ENCODE measurements at regions not wholly inside any gene's neighbourhood (a gene's known extent, or its start where the extent isn't known, plus 50 kb on each side); places are given as distances from the start of the nearest gene placed in this dataset.

DNA sequence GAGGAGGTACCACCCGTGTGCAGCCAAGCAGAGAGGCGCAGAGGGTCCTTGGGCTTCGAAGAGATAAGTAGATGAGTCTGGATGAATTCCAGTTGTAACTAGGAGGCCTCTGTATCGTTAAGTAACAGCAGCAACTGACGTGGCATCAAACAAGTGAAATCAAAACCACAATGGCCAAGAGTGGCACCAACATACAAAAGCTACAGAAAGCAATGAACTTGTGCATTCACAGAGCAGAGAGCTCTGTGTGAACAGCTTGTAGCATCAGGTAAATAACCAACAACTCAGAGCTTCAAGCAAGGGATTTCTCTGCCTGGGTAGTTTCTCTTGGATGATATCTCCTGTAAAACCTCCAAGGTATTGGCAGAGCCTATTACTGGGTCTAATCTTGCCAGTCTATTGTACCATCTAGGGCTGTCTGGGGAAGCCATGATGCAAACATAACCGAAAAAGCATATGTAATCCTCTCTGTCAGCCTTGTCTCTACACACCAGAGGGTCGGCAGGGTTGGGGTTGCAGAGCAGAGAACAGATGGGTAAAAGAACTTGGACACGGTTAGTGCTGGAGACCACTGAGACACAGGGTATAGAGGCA is 83.1 kb upstream of the USP47 start:
- no peak overlapping the region for H3K27ac ChIP-seq (ENCODE audit: low read depth in 2 of 2, low read length in 1 of 2)
- H3K4me3 ChIP-seq (ENCODE audit: low read depth in 1 of 2, low read length in 2 of 2): no peak overlapping the region
- H3K36me3 ChIP-seq (ENCODE audit: control insufficient read depth in 2 of 2, insufficient read depth in 2 of 2, low read length in 1 of 2): no peaks in the 10 kb centered on the region
- no peaks in the 10 kb centered on the region for H3K9me3 ChIP-seq (ENCODE audit: control insufficient read depth in 2 of 2, insufficient read depth in 1 of 2, low read depth in 1 of 2, low read length in 1 of 2)
- H3K4me1 ChIP-seq (ENCODE audit: control insufficient read depth in 2 of 2, insufficient read depth in 2 of 2, low read length in 1 of 2): no peaks in the 10 kb centered on the region
- no peaks in the 10 kb centered on the region for H3K27me3 ChIP-seq (ENCODE audit: control insufficient read depth in 1 of 2, insufficient read depth in 2 of 2, low read length in 2 of 2)
- WGBS, 2 donors: 84 to 88% methylated on average over 8 of the region's 8 CpGs

DNA sequence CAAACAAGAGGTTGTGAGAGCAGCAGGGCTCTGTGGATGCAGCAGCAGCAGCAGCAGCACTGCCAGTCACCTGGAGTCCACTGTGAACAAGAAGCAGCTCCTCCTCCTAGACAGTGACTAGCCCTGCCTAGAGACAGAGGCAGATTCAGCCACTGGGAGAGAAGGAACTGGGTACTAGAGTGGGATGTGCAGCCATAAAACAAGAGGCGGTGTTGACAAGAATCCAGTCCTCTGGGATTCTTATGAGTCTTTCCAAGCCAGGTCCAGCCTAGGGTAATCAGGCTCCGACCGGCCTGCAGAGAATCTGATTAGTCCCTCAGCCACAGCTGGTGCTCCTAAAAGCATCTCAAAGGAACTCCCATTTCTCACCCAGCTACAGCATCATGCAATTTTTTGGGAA is 83.9 kb upstream of the USP47 start:
- H3K36me3 ChIP-seq (ENCODE audit: control insufficient read depth in 2 of 2, insufficient read depth in 2 of 2, low read length in 1 of 2): no peaks in the 10 kb centered on the region
- H3K9me3 ChIP-seq (ENCODE audit: control insufficient read depth in 2 of 2, insufficient read depth in 1 of 2, low read depth in 1 of 2, low read length in 1 of 2): no peaks in the 10 kb centered on the region
- H3K4me1 ChIP-seq (ENCODE audit: control insufficient read depth in 2 of 2, insufficient read depth in 2 of 2, low read length in 1 of 2): no peaks in the 10 kb centered on the region
- H3K27ac ChIP-seq (ENCODE audit: low read depth in 2 of 2, low read length in 1 of 2): no peak overlapping the region
- 76 to 95% methylated on average over 3 of the region's 3 CpGs for WGBS, 2 donors
- H3K27me3 ChIP-seq (ENCODE audit: control insufficient read depth in 1 of 2, insufficient read depth in 2 of 2, low read length in 2 of 2): no peaks in the 10 kb centered on the region
- no peak overlapping the region for H3K4me3 ChIP-seq (ENCODE audit: low read depth in 1 of 2, low read length in 2 of 2)

DNA sequence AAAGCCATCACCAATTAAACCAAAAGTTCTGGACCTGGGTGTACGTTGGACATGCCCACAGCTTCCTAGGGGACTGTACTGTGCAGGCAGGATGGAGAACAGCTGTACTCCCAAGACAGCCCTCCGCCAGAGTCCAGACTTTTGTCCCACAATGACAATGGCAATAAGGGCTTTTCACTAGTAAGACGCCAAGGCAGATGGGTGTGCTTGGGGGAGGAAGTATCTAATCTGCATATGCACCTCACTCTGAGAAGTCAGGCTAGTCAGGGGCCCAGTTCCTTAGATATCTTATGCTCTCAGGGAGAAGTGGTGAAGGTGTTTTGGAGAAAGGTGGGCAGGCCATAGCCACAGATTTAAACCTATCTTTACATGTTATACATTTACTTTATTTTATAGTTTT is 85.1 kb upstream of the USP47 start:
- H3K4me1 ChIP-seq (ENCODE audit: control insufficient read depth in 2 of 2, insufficient read depth in 2 of 2, low read length in 1 of 2): no peaks in the 10 kb centered on the region
- H3K27ac ChIP-seq (ENCODE audit: low read depth in 2 of 2, low read length in 1 of 2): no peak overlapping the region
- no peaks in the 10 kb centered on the region for H3K27me3 ChIP-seq (ENCODE audit: control insufficient read depth in 1 of 2, insufficient read depth in 2 of 2, low read length in 2 of 2)
- no peaks in the 10 kb centered on the region for H3K9me3 ChIP-seq (ENCODE audit: control insufficient read depth in 2 of 2, insufficient read depth in 1 of 2, low read depth in 1 of 2, low read length in 1 of 2)
- WGBS, 2 donors: 86 to 89% methylated on average over 3 of the region's 3 CpGs
- no peaks in the 10 kb centered on the region for H3K36me3 ChIP-seq (ENCODE audit: control insufficient read depth in 2 of 2, insufficient read depth in 2 of 2, low read length in 1 of 2)
- H3K4me3 ChIP-seq (ENCODE audit: low read depth in 1 of 2, low read length in 2 of 2): no peak overlapping the region

DNA sequence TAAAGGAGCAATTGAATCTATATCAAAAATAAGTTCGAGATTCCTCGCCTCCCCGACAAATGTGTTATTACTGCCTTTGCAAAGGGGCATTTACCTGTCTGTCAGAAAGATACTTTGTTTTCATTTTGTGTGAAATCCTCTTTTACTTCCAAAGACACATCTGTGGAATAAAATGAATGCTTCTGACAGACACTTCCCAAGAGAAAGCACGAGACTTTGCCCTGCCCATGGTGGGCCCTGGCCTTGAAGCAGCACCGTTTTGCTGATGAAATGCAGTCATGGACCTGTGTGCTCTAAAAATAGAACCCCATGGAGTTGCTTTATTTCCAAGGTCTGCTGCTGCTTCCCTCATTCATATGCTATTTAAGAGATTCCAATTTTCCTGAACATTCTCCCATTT is 85.9 kb upstream of the USP47 start:
- H3K36me3 ChIP-seq (ENCODE audit: control insufficient read depth in 2 of 2, insufficient read depth in 2 of 2, low read length in 1 of 2): no peaks in the 10 kb centered on the region
- H3K4me1 ChIP-seq (ENCODE audit: control insufficient read depth in 2 of 2, insufficient read depth in 2 of 2, low read length in 1 of 2): no peaks in the 10 kb centered on the region
- no peaks in the 10 kb centered on the region for H3K9me3 ChIP-seq (ENCODE audit: control insufficient read depth in 2 of 2, insufficient read depth in 1 of 2, low read depth in 1 of 2, low read length in 1 of 2)
- no peaks in the 10 kb centered on the region for H3K27me3 ChIP-seq (ENCODE audit: control insufficient read depth in 1 of 2, insufficient read depth in 2 of 2, low read length in 2 of 2)
- H3K4me3 ChIP-seq (ENCODE audit: low read depth in 1 of 2, low read length in 2 of 2): no peak overlapping the region
- H3K27ac ChIP-seq (ENCODE audit: low read depth in 2 of 2, low read length in 1 of 2): no peak overlapping the region
- WGBS, 2 donors: 86 to 90% methylated on average over 5 of the region's 5 CpGs

DNA sequence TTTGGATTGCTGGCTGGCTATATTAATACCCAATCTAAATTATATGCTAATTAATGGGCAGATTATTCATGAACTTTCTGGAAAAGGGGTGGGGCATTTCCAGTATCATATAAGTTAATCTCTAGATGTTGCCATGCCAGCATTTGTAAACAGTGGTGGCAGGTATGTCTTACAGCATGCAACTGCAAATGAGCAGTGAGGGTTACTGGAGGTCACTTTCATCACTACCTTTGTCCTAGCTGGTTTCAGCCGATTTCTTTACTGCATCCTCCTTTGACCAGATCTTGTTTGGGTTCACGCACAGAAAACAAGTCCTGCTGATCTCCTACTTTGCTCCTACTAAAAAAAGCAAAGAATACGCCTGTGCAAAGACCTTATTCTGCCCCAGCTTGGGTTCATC is 89.1 kb upstream of the USP47 start:
- H3K36me3 ChIP-seq (ENCODE audit: control insufficient read depth in 2 of 2, insufficient read depth in 2 of 2, low read length in 1 of 2): no peaks in the 10 kb centered on the region
- no peaks in the 10 kb centered on the region for H3K4me1 ChIP-seq (ENCODE audit: control insufficient read depth in 2 of 2, insufficient read depth in 2 of 2, low read length in 1 of 2)
- H3K27ac ChIP-seq (ENCODE audit: low read depth in 2 of 2, low read length in 1 of 2): no peak overlapping the region
- H3K27me3 ChIP-seq (ENCODE audit: control insufficient read depth in 1 of 2, insufficient read depth in 2 of 2, low read length in 2 of 2): no peaks in the 10 kb centered on the region
- 65 to 68% methylated on average over 3 of the region's 3 CpGs for WGBS, 2 donors
- H3K4me3 ChIP-seq (ENCODE audit: low read depth in 1 of 2, low read length in 2 of 2): no peak overlapping the region
- H3K9me3 ChIP-seq (ENCODE audit: control insufficient read depth in 2 of 2, insufficient read depth in 1 of 2, low read depth in 1 of 2, low read length in 1 of 2): no peaks in the 10 kb centered on the region

DNA sequence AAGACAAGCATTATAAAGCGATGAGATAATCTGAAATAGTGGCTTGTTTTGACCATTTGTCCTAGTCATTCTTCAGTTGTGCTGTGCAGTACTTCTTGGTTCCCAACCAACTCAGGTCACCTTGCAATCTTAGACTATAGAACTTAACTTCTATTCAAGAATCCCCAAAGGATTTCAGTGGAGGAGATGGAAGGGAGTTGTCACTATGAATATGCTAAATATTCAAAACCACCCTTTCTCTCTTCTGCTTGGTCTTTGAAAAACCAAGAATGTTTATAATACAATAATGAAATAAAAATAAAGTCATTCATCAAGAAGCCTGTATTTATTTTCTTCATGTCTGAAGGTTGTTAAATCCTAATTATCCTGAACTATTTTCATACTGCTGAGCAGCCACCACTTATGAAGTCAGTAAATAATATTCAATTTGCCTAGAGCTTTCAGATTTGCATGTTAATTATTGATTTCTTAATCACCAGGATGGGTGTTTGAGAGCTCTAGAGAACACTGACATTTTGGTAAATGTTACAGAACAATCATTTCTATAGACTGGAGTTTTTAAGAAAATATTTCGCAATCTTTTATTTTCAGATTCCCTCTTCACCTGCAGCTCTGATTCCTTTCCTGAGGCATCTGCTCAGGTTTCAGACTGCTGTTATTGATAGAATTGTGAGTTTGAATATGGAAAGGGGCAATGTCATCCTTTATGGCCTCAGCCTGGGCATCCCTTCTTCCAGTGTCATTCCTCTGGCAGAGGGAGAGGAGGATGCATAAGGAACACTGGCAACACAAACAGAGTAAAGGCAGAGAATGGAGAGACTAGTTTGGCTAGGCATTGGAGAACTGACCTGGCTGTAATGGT is 91.5 kb upstream of the USP47 start:
- Histone ChIP-seq H3K36me3 (ENCODE audit: control insufficient read depth in 2 of 2, insufficient read depth in 2 of 2, low read length in 1 of 2) (no peaks in the 10 kb centered on the region), H3K9me3 (ENCODE audit: control insufficient read depth in 2 of 2, insufficient read depth in 1 of 2, low read depth in 1 of 2, low read length in 1 of 2) (no peaks in the 10 kb centered on the region), H3K4me3 (ENCODE audit: low read depth in 1 of 2, low read length in 2 of 2) (no peak overlapping the region), H3K4me1 (ENCODE audit: control insufficient read depth in 2 of 2, insufficient read depth in 2 of 2, low read length in 1 of 2) (no peaks in the 10 kb centered on the region), H3K27me3 (ENCODE audit: control insufficient read depth in 1 of 2, insufficient read depth in 2 of 2, low read length in 2 of 2) (no peaks in the 10 kb centered on the region), H3K27ac (ENCODE audit: low read depth in 2 of 2, low read length in 1 of 2) (no peak overlapping the region)
- WGBS, 2 donors: 96 to 97% methylated on average over 2 of the region's 2 CpGs

DNA sequence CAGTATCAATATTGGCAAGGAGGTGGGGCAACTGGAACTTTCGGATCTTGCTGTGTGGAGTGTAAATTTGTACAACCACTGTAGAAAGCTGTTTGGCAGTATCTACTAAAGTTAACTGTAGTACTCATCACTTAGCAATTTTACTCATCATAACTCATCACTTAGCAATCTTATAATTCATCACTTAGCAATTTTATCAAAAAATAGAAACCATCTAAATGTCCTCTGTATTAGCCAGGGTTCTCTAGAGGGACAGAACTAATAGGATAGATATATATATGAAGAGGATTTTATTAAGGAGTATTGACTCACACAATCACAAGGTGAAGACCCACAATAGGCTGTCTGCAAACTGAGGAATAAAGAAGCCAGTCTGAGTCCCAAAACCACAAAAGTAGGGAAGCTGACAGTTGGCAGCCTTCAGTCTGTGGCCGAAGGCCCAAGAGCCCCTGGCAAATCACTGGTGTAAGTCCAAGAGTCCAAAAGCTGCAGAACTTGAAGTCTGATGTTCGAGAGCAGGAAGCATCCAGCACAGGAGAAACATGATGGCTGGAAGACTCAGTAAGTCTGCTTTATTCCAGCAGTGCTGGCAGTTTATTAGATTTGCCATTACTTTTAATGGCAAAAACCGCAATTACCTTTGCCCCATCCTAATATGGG is 92.9 kb upstream of the USP47 start:
- Histone ChIP-seq H3K4me1 (ENCODE audit: control insufficient read depth in 2 of 2, insufficient read depth in 2 of 2, low read length in 1 of 2) (no peaks in the 10 kb centered on the region), H3K9me3 (ENCODE audit: control insufficient read depth in 2 of 2, insufficient read depth in 1 of 2, low read depth in 1 of 2, low read length in 1 of 2) (no peaks in the 10 kb centered on the region), H3K36me3 (ENCODE audit: control insufficient read depth in 2 of 2, insufficient read depth in 2 of 2, low read length in 1 of 2) (no peaks in the 10 kb centered on the region), H3K27ac (ENCODE audit: low read depth in 2 of 2, low read length in 1 of 2) (no peak overlapping the region), H3K4me3 (ENCODE audit: low read depth in 1 of 2, low read length in 2 of 2) (no peak overlapping the region), H3K27me3 (ENCODE audit: control insufficient read depth in 1 of 2, insufficient read depth in 2 of 2, low read length in 2 of 2) (no peaks in the 10 kb centered on the region)
- 63 to 72% methylated on average over 4 of the region's 4 CpGs for WGBS, 2 donors

DNA sequence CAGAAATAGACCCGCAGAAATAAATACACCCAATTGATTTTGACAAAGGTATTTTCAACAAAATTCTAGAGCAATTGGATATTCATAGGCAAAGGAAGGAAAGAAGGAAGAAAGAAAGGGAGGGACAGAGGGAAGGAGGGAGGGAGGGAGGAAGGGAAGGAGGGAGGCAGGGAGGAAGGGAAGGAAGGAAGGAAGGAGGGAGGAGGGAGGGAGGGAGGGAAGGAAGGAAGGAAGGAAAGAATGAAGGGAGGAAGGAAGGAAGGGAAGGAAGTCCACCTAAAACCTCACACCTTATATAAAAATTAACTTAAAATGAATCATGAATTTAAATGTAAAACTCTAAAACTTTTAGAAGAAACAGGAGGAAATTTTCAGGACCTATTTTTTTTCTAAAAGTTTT is 94.2 kb upstream of the USP47 start:
- Histone ChIP-seq H3K27ac (ENCODE audit: low read depth in 2 of 2, low read length in 1 of 2) (no peak overlapping the region), H3K4me3 (ENCODE audit: low read depth in 1 of 2, low read length in 2 of 2) (no peak overlapping the region), H3K4me1 (ENCODE audit: control insufficient read depth in 2 of 2, insufficient read depth in 2 of 2, low read length in 1 of 2) (no peaks in the 10 kb centered on the region), H3K27me3 (ENCODE audit: control insufficient read depth in 1 of 2, insufficient read depth in 2 of 2, low read length in 2 of 2) (no peaks in the 10 kb centered on the region), H3K9me3 (ENCODE audit: control insufficient read depth in 2 of 2, insufficient read depth in 1 of 2, low read depth in 1 of 2, low read length in 1 of 2) (no peaks in the 10 kb centered on the region), H3K36me3 (ENCODE audit: control insufficient read depth in 2 of 2, insufficient read depth in 2 of 2, low read length in 1 of 2) (no peaks in the 10 kb centered on the region)
- WGBS, 2 donors: 81 to 93% methylated on average over 1 of the region's 1 CpG

DNA sequence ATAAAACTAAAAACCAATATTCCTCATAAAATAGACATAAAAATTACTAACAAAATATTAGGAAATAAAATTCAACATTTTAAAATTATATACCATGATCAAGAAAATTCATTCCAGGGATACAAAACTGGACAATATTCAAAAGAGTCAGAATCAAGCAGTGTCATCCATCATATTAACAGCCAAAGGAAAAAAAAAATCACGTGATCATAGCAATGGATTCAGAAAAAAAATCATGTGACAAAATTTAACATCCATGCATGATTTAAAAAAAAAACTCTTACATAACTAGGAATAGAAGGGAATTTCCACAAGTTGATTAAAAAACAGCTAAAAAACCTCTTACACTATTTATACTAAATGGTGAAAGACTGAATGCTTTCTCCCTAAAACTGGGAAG is 95.3 kb upstream of the USP47 start:
- Histone ChIP-seq H3K27ac (ENCODE audit: low read depth in 2 of 2, low read length in 1 of 2) (no peak overlapping the region), H3K9me3 (ENCODE audit: control insufficient read depth in 2 of 2, insufficient read depth in 1 of 2, low read depth in 1 of 2, low read length in 1 of 2) (no peaks in the 10 kb centered on the region), H3K4me1 (ENCODE audit: control insufficient read depth in 2 of 2, insufficient read depth in 2 of 2, low read length in 1 of 2) (no peaks in the 10 kb centered on the region), H3K27me3 (ENCODE audit: control insufficient read depth in 1 of 2, insufficient read depth in 2 of 2, low read length in 2 of 2) (no peaks in the 10 kb centered on the region), H3K4me3 (ENCODE audit: low read depth in 1 of 2, low read length in 2 of 2) (no peak overlapping the region), H3K36me3 (ENCODE audit: control insufficient read depth in 2 of 2, insufficient read depth in 2 of 2, low read length in 1 of 2) (no peaks in the 10 kb centered on the region)
- 66 to 70% methylated on average over 1 of the region's 1 CpG for WGBS, 2 donors

Measured in esophagus (tissue), 2 donors.